B cell (primary cell): ENCODE measurements at regions not wholly inside any gene's neighbourhood (a gene's known extent, or its start where the extent isn't known, plus 50 kb on each side); places are given as distances from the start of the nearest gene placed in this dataset.

Experiments
- ATAC-seq: fragments of 200-7000 bp; cut with Tn5 transposase; one replicate; pipeline ENCODE4 v1.10.0; 2021; ENCODE audit warnings: low read depth, mild to moderate bottlenecking, moderate number of reproducible peaks, moderate library complexity
- CTCF ChIA-PET: fragments of 350-600 bp; sonication (Branson Sonifier 250); formaldehyde crosslinking; loops from one replicate; lab custom pipeline; 2021; ENCODE audit warnings: antibody characterized with exemption, inconsistent platforms; lab: Charles Lee
- POLR2A ChIA-PET: fragments of 350-600 bp; sonication (Branson Sonifier 250); formaldehyde crosslinking; loops from one replicate; lab custom pipeline; 2021; ENCODE audit warnings: antibody characterized with exemption; lab: Charles Lee
- DNase-seq: peaks from one replicate; pipeline ENCODE4 v3.0.0; 2013
- H2AFZ ChIP-seq: 2 replicates; pipeline ENCODE4 v1.6.1; 2012; ENCODE audit warnings: mild to moderate bottlenecking, low read depth, low read length; ENCODE audit not compliant: insufficient read depth, poor library complexity, severe bottlenecking
- H3K27ac ChIP-seq, 2 donors: 1 replicate in 1 of 2; 2 replicates in 1 of 2; pipeline ENCODE4 v1.5.1; 2012 to 2013; ENCODE audit warnings: low read length in 2 of 2, mild to moderate bottlenecking in 2 of 2, moderate library complexity in 1 of 2
- H3K27me3 ChIP-seq, 4 experiments: fragments of 200-600 bp in 1 of 4; sonication (generic) in 1 of 4; replicated peaks in 1 of 4; 1 replicate in 2 of 4; 2 replicates in 2 of 4; pipeline versions ENCODE4 v1.6.1 to v1.7.0; 2013 to 2016; ENCODE audit warnings: low read length in 3 of 4, mild to moderate bottlenecking in 2 of 4, mixed read lengths in 1 of 4, moderate library complexity in 1 of 4; ENCODE audit not compliant: insufficient read depth in 4 of 4, control insufficient read depth in 3 of 4; ENCODE audit errors: control extremely low read depth in 1 of 4
- H3K36me3 ChIP-seq, 2 experiments: replicated peaks in 1 of 2; 1 replicate in 1 of 2; 2 replicates in 1 of 2; pipeline versions ENCODE4 v1.6.1 to v1.7.1; 2013; ENCODE audit warnings: low read length in 1 of 2; ENCODE audit not compliant: insufficient read depth in 2 of 2, control insufficient read depth in 1 of 2; ENCODE audit errors: control extremely low read depth in 1 of 2, extremely low read depth in 1 of 2
- H3K4me1 ChIP-seq, 2 donors: fragments of 200-600 bp in 1 of 2; sonication (generic) in 1 of 2; 1 replicate in 1 of 2; 2 replicates in 1 of 2; pipeline versions ENCODE4 v1.5.1 to v1.6.1; 2013 to 2017; ENCODE audit warnings: low read length in 2 of 2; ENCODE audit not compliant: control insufficient read depth in 2 of 2, insufficient read depth in 2 of 2
- H3K4me2 ChIP-seq: replicated peaks from 2 replicates; pipeline ENCODE3; 2012; ENCODE audit warnings: mild to moderate bottlenecking, low read depth, low read length; ENCODE audit not compliant: poor library complexity, severe bottlenecking
- H3K4me3 ChIP-seq, 5 experiments: fragments of 200-600 bp in 1 of 5; sonication (generic) in 1 of 5; 1 replicate in 3 of 5; 2 replicates in 2 of 5; pipeline versions ENCODE4 v1.5.1 to v1.7.0; 2011 to 2016; ENCODE audit warnings: low read length in 4 of 5, mild to moderate bottlenecking in 4 of 5, low read depth in 2 of 5, control low read depth in 1 of 5, moderate library complexity in 1 of 5; ENCODE audit not compliant: insufficient read depth in 1 of 5; ENCODE audit errors: control extremely low read depth in 1 of 5, extremely low read depth in 1 of 5
- H3K79me2 ChIP-seq: fragments of 200-600 bp; sonication (generic); one replicate; pipeline ENCODE4 v1.6.0; 2016; ENCODE audit warnings: low read length; ENCODE audit not compliant: control insufficient read depth, insufficient read depth
- H3K9ac ChIP-seq: fragments of 200-600 bp; sonication (generic); 2 replicates; pipeline ENCODE4 v1.6.1; 2017; ENCODE audit warnings: mild to moderate bottlenecking, low read length, moderate library complexity
- H3K9me3 ChIP-seq, 3 donors: one replicate each; pipeline versions ENCODE4 v1.6.1 to v1.7.1; 2013; ENCODE audit warnings: low read length in 2 of 3; ENCODE audit not compliant: control insufficient read depth in 2 of 3, insufficient read depth in 1 of 3; ENCODE audit errors: control extremely low read depth in 1 of 3
- H4K20me1 ChIP-seq: 2 replicates; pipeline ENCODE4 v1.6.0; 2012; ENCODE audit warnings: mild to moderate bottlenecking, low read length; ENCODE audit not compliant: insufficient read depth, control insufficient read depth, poor library complexity, severe bottlenecking
- H3K27ac Mint-ChIP-seq: one replicate; pipeline ENCODE4 v1.8.0; 2021; ENCODE audit warnings: mixed read lengths
- H3K27me3 Mint-ChIP-seq: one replicate; pipeline ENCODE4 v1.8.0; 2021; ENCODE audit warnings: mixed read lengths
- H3K4me1 Mint-ChIP-seq: one replicate; pipeline ENCODE4 v1.8.0; 2021; ENCODE audit warnings: mixed read lengths
- H3K4me3 Mint-ChIP-seq: one replicate; pipeline ENCODE4 v1.8.0; 2021; ENCODE audit warnings: mixed read lengths
- H3K9me3 Mint-ChIP-seq: one replicate; pipeline ENCODE4 v1.8.0; 2022; ENCODE audit warnings: mixed read lengths; ENCODE audit not compliant: insufficient read depth
- CTCF ChIP-seq: fragments of 200-600 bp; IDR thresholded peaks from one replicate; pipeline ENCODE4 v1.8.0; 2022; ENCODE audit warnings: antibody characterized with exemption, mild to moderate bottlenecking
- EZH2 ChIP-seq: IDR thresholded peaks from 2 replicates; pipeline ENCODE4 v1.6.1; 2012; ENCODE audit warnings: borderline replicate concordance, low read depth, mild to moderate bottlenecking, moderate library complexity, low read length; ENCODE audit not compliant: insufficient read depth, poor library complexity, severe bottlenecking
- whole genome bisulfite sequencing: methylation state at CpG from one replicate; pipeline ENCODE4 v1.1.5; 2013; ENCODE audit warnings: missing lambda C conversion rate; ENCODE audit not compliant: insufficient coverage; 5-methylcytosine and 5-hydroxymethylcytosine counted together
- intact Hi-C: fragments of 100-400 bp; cut with micrococcal nuclease; formaldehyde crosslinking; loops from one replicate; pipeline ENCODE4 v1.10.0; 2022

DNA sequence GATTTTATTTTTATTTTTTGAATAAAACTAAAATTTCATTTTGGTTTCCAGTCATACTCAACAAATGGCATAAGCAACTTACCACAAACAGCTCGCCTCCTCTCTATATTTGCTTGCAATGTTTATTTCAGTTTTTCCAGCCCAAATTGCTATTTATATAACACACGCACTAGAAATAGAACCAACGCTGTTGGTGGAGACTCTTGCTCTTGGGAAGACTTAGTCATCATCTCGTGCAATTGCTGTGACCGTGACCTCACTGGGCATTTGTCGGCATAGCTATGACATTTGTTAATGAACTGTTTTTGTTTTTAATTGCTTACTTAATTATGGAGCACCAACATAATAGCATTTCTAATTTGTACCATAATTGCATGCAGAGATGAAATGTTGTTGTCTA is 153.1 kb upstream of the OTX2 start:
- ChIA-PET CTCF (no interaction called here), POLR2A (no interaction called here)
- Mint-ChIP-seq H3K4me3 (no peak overlapping the region), H3K27me3 (no peaks in the 10 kb centered on the region), H3K4me1 (no peaks in the 10 kb centered on the region), H3K9me3 (no peaks in the 10 kb centered on the region), H3K27ac (no peak overlapping the region)
- Histone ChIP-seq H3K27me3 (no peaks in the 10 kb centered on the region), H3K27ac (no peak overlapping the region), H3K4me3 (no peak overlapping the region), H3K79me2 (no peaks in the 10 kb centered on the region), H3K4me1 (no peaks in the 10 kb centered on the region), H3K4me2 (no peak overlapping the region), H3K36me3 (no peaks in the 10 kb centered on the region), H2AFZ (no peak overlapping the region), H4K20me1 (no peaks in the 10 kb centered on the region), H3K9ac (no peak overlapping the region), H3K9me3 (no peaks in the 10 kb centered on the region)
- TF ChIP-seq CTCF, result no peak
- TF ChIP-seq EZH2, result no peak
- no CpG with 5 or more reads among the region's 6 CpGs for WGBS
- ATAC-seq (no peak), DNase-seq (no peak)
- intact Hi-C loops, result no loop called here

GRCh38 chr14:56962444-56963080 is 152.3 kb upstream of the OTX2 start:
- H2AFZ ChIP-seq, result no peak overlapping the region
- no peak for ATAC-seq
- WGBS, result 91% methylated on average over 4 of the region's 4 CpGs
- Mint-ChIP-seq H3K4me3 (no peak overlapping the region), H3K4me1 (no peaks in the 10 kb centered on the region), H3K27ac (no peak overlapping the region), H3K27me3 (peaks cover 3% of the 10 kb centered on the region), H3K9me3 (no peaks in the 10 kb centered on the region)
- no peaks in the 10 kb centered on the region for H4K20me1 ChIP-seq
- no peak overlapping the region for H3K27ac ChIP-seq
- no peaks in the 10 kb centered on the region for H3K36me3 ChIP-seq
- H3K27me3 ChIP-seq, result no peaks in the 10 kb centered on the region
- POLR2A ChIA-PET, result no interaction called here
- H3K9me3 ChIP-seq, result no peaks in the 10 kb centered on the region
- TF ChIP-seq CTCF (no peak), EZH2 (no peak)
- no peak overlapping the region for H3K4me3 ChIP-seq
- H3K4me1 ChIP-seq, result no peaks in the 10 kb centered on the region
- no peaks in the 10 kb centered on the region for H3K79me2 ChIP-seq
- DNase-seq, result no peak
- CTCF ChIA-PET, result no interaction called here
- intact Hi-C loops, result no loop called here
- no peak overlapping the region for H3K9ac ChIP-seq
- H3K4me2 ChIP-seq, result no peak overlapping the region
